ENCODE measurements at regions not wholly inside any gene's neighbourhood (a gene's known extent, or its start where the extent isn't known, plus 50 kb on each side); places are given as distances from the start of the nearest gene placed in this dataset.

GRCh38 chr4:67292636-67293035 is 252.7 kb downstream of the CENPC start:
- H3K4me3 ChIP-seq: no peak overlapping the region
- intact Hi-C loops (cut with DNase I): no loop called here

GRCh38 chr4:67292045-67292444 is 253.3 kb downstream of the CENPC start:
- intact Hi-C loops (cut with DNase I): no loop called here
- Histone ChIP-seq H3K36me3 (no peaks in the 10 kb centered on the region), H3K4me3 (no peak overlapping the region), H3K27me3 (no peaks in the 10 kb centered on the region), H3K9me3 (no peaks in the 10 kb centered on the region), H3K4me1 (ENCODE audit: insufficient read depth) (no peaks in the 10 kb centered on the region), H3K27ac (no peak overlapping the region)
- no peak for DNase-seq
- TF ChIP-seq POLR2A (IDR thresholded peaks at IDR 0.05) (no peak), EP300 (IDR thresholded peaks at IDR 0.05) (no peak), CTCF (IDR thresholded peaks at IDR 0.05) (no peak)

More at GRCh38 chr4:67292636-67293035, 252.7 kb downstream of the CENPC start:
- no peak for DNase-seq
- TF ChIP-seq POLR2A (IDR thresholded peaks at IDR 0.05) (no peak), CTCF (IDR thresholded peaks at IDR 0.05) (no peak), EP300 (IDR thresholded peaks at IDR 0.05) (no peak)
- H3K27me3 ChIP-seq: no peaks in the 10 kb centered on the region
- no peak overlapping the region for H3K27ac ChIP-seq
- 27 to 31% (median 28%) methylated on average over 2 of the region's 2 CpGs for WGBS, 3 donors
- no peaks in the 10 kb centered on the region for H3K36me3 ChIP-seq
- no peaks in the 10 kb centered on the region for H3K9me3 ChIP-seq
- H3K4me1 ChIP-seq (ENCODE audit: insufficient read depth): no peaks in the 10 kb centered on the region

- WGBS, 3 donors: 41 to 45% (median 42%) methylated on average over 4 of the region's 4 CpGs
- no peaks in the 10 kb centered on the region for H3K36me3 ChIP-seq
- H3K27ac ChIP-seq: no peak overlapping the region
- H3K4me1 ChIP-seq (ENCODE audit: insufficient read depth): no peaks in the 10 kb centered on the region
- no peak for TF ChIP-seq POLR2A (IDR thresholded peaks at IDR 0.05)
- no peak for TF ChIP-seq CTCF (IDR thresholded peaks at IDR 0.05)
- TF ChIP-seq EP300 (IDR thresholded peaks at IDR 0.05): no peak
- DNase-seq: no peak
- intact Hi-C loops (cut with DNase I): no loop called here
- H3K9me3 ChIP-seq: no peaks in the 10 kb centered on the region
- no peaks in the 10 kb centered on the region for H3K27me3 ChIP-seq
- H3K4me3 ChIP-seq: no peak overlapping the region
These were observed 253.7 kb downstream of the CENPC start for GRCh38 chr4:67291644-67292043.

GRCh38 chr4:67288964-67289363 is 256.3 kb downstream of the CENPC start:
- no peaks in the 10 kb centered on the region for H3K27me3 ChIP-seq
- no peak overlapping the region for H3K4me3 ChIP-seq
- intact Hi-C loops (cut with DNase I): no loop called here
- no peak overlapping the region for H3K27ac ChIP-seq
- TF ChIP-seq EP300 (IDR thresholded peaks at IDR 0.05) (no peak), POLR2A (IDR thresholded peaks at IDR 0.05) (no peak), CTCF (IDR thresholded peaks at IDR 0.05) (no peak)
- H3K4me1 ChIP-seq (ENCODE audit: insufficient read depth): no peaks in the 10 kb centered on the region
- H3K9me3 ChIP-seq: no peaks in the 10 kb centered on the region
- H3K36me3 ChIP-seq: no peaks in the 10 kb centered on the region
- WGBS, 3 donors: 65 to 67% (median 67%) methylated on average over 4 of the region's 4 CpGs
- no peak for DNase-seq

- intact Hi-C loops (cut with DNase I): no loop called here
- TF ChIP-seq POLR2A (IDR thresholded peaks at IDR 0.05): no peak
- no peak for TF ChIP-seq CTCF (IDR thresholded peaks at IDR 0.05)
- no peak for TF ChIP-seq EP300 (IDR thresholded peaks at IDR 0.05)
- Histone ChIP-seq H3K27ac (no peak overlapping the region), H3K4me1 (ENCODE audit: insufficient read depth) (no peaks in the 10 kb centered on the region), H3K36me3 (no peaks in the 10 kb centered on the region), H3K9me3 (no peaks in the 10 kb centered on the region), H3K27me3 (no peaks in the 10 kb centered on the region), H3K4me3 (no peak overlapping the region)
- WGBS, 3 donors: 83 to 96% (median 90%) methylated on average over 10 to 17 of the region's 17 CpGs
- DNase-seq: no peak
These were observed 258.6 kb downstream of the CENPC start for GRCh38 chr4:67286724-67287123.

Data from ovary (tissue), 7 donors.